Right cardiac atrium (tissue), 5 donors: ENCODE measurements at regions not wholly inside any gene's neighbourhood (a gene's known extent, or its start where the extent isn't known, plus 50 kb on each side); places are given as distances from the start of the nearest gene placed in this dataset.
A peak's percentile ranks its signal among the peaks of the same experiment; 100 is the strongest.

ENCODE experiments used
- ATAC-seq, 2 donors: fragments of 200-7000 bp; cut with Tn5 transposase; one replicate each; pipeline versions ENCODE4 v1.8.0 to v1.9.1; 2020; ENCODE audit warnings: moderate library complexity in 2 of 2, mild to moderate bottlenecking in 1 of 2
- DNase-seq, 3 donors: peaks; one replicate each; pipeline ENCODE4 v3.0.0-alpha.2; 2020
- H3K27ac ChIP-seq: one replicate; pipeline ENCODE4 v1.5.1; 2013; ENCODE audit warnings: mild to moderate bottlenecking, low read length, control low read depth, moderate library complexity
- H3K27me3 ChIP-seq: one replicate; pipeline ENCODE4 v1.6.1; 2013; ENCODE audit not compliant: control insufficient read depth, insufficient read depth
- H3K4me1 ChIP-seq: one replicate; pipeline ENCODE4 v1.6.1; 2013; ENCODE audit warnings: low read length; ENCODE audit not compliant: control insufficient read depth, insufficient read depth
- H3K4me3 ChIP-seq: one replicate; pipeline ENCODE4 v1.5.1; 2013; ENCODE audit warnings: low read length, control low read depth
- H3K9me3 ChIP-seq: one replicate; pipeline ENCODE4 v1.6.1; 2013; ENCODE audit warnings: low read length; ENCODE audit not compliant: control insufficient read depth
- WGBS: extraction: QIAGEN DNeasy Blood & Tissue Kit; methylation state at CpG from one replicate; pipeline ENCODE4 v1.1.7; 2013; 5-methylcytosine and 5-hydroxymethylcytosine counted together
- intact Hi-C, 4 donors: fragments of 100-400 bp; cut with DNase I; formaldehyde crosslinking; loops; one replicate each; pipeline versions ENCODE4 v1.11.0 to v1.14.0; 2022 to 2023
- donor health status: healthy with polysubstance abuse.
- donor health status: DM: no; HTN: yes; CAD: no.
- donor health status: DM: no; HTN: no; CAD: no.
- donor health status: DM: no; HTN: yes; CAD: no; lungs with severe emphysema.
- donor health status: DM: yes; HTN: yes; CAD: no.

- Histone ChIP-seq H3K27me3 (no peaks in the 10 kb centered on the region), H3K9me3 (no peaks in the 10 kb centered on the region), H3K4me3 (no peak overlapping the region), H3K27ac (no peak overlapping the region), H3K4me1 (no peaks in the 10 kb centered on the region)
- ATAC-seq (peak; percentile 74 to 76), DNase-seq (peak in 2 of 3 donors; percentile 38 to 67)
- intact Hi-C loops: loop anchor here (2.0 to 10.0 kb wide), 3 partner anchors 225 to 487 kb away; no protein-coding TSS in a partner anchor
- WGBS: 18% methylated on average over 15 of the region's 15 CpGs
Observed at GRCh38 chr9:113807173-113808061, 68.7 kb upstream of the ZNF618 start.

GRCh38 chr9:113808391-113809358 is 67.4 kb upstream of the ZNF618 start:
- WGBS: 57% methylated on average over 10 of the region's 10 CpGs
- no peaks in the 10 kb centered on the region for H3K4me1 ChIP-seq
- no peak overlapping the region for H3K27ac ChIP-seq
- no peaks in the 10 kb centered on the region for H3K9me3 ChIP-seq
- H3K27me3 ChIP-seq: no peaks in the 10 kb centered on the region
- H3K4me3 ChIP-seq: no peak overlapping the region
- intact Hi-C loops: loop anchor here in 3 of 4 donors (5.0 to 10.0 kb wide), 2 partner anchors 224 to 486 kb away; no protein-coding TSS in a partner anchor
- ATAC-seq (peak; percentile 89 to 93), DNase-seq (peak in 2 of 3 donors; percentile 60 to 61)

- Histone ChIP-seq H3K4me3 (no peak overlapping the region), H3K9me3 (no peaks in the 10 kb centered on the region), H3K27ac (no peak overlapping the region), H3K27me3 (no peaks in the 10 kb centered on the region), H3K4me1 (no peaks in the 10 kb centered on the region)
- no peak for ATAC-seq
- intact Hi-C loops: no loop called here
- no peak for DNase-seq
Observed at GRCh38 chr9:113817171-113817570, 58.9 kb upstream of the ZNF618 start.

GRCh38 chr9:113818391-113818790 is 57.7 kb upstream of the ZNF618 start:
- no peaks in the 10 kb centered on the region for H3K9me3 ChIP-seq
- no peak overlapping the region for H3K27ac ChIP-seq
- H3K4me3 ChIP-seq: no peak overlapping the region
- DNase-seq (no peak), ATAC-seq (no peak)
- intact Hi-C loops: no loop called here
- H3K27me3 ChIP-seq: no peaks in the 10 kb centered on the region
- no peaks in the 10 kb centered on the region for H3K4me1 ChIP-seq
- whole genome bisulfite sequencing: 81% methylated on average over 1 of the region's 1 CpG

GRCh38 chr9:113822315-113822714 is 53.8 kb upstream of the ZNF618 start:
- Histone ChIP-seq H3K4me1 (no peaks in the 10 kb centered on the region), H3K4me3 (no peak overlapping the region), H3K9me3 (no peaks in the 10 kb centered on the region), H3K27ac (no peak overlapping the region), H3K27me3 (no peaks in the 10 kb centered on the region)
- ATAC-seq: no peak
- intact Hi-C loops: no loop called here
- no peak for DNase-seq
- 93% methylated on average over 2 of the region's 2 CpGs for WGBS

- 88% methylated on average over 1 of the region's 1 CpG for WGBS
- Histone ChIP-seq H3K4me1 (no peaks in the 10 kb centered on the region), H3K27me3 (no peaks in the 10 kb centered on the region), H3K27ac (no peak overlapping the region), H3K4me3 (no peak overlapping the region), H3K9me3 (no peaks in the 10 kb centered on the region)
- DNase-seq: no peak
- intact Hi-C loops: no loop called here
- ATAC-seq: no peak
Observed at GRCh38 chr9:113823421-113823820, 52.7 kb upstream of the ZNF618 start.
